Erythroblast (primary cell): ENCODE measurements at regions not wholly inside any gene's neighbourhood (a gene's known extent, or its start where the extent isn't known, plus 50 kb on each side); places are given as distances from the start of the nearest gene placed in this dataset.

ENCODE experiments used
- GATA1 ChIP-seq: IDR thresholded peaks from 2 replicates; pipeline ENCODE4 v1.6.1; 2011; ENCODE audit warnings: low read depth, mild to moderate bottlenecking, control low read depth, low read length, moderate library complexity
- POLR2A ChIP-seq: IDR thresholded peaks from 2 replicates; pipeline ENCODE4 v1.6.1; 2011; ENCODE audit warnings: mild to moderate bottlenecking, low read length

DNA sequence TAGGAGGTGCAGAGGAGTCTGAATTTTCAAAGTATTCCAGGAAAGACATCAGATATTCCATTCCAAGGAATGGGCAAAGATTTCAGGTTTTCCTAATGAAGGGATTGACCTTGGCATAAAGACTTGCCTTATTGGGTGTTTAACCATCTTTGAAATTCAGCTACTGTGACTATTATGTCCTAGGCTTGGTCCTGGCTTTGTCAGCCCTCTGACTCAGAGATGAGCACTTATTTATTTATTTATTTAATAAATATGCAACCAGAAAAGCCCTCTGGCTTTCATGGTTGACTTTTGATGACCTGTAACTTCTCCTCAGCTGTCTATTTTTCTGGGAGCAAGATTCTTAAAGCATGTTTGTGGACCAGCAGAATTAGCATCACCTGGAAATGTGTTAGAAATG is 455.1 kb downstream of the KIF2B start:
- no peak for TF ChIP-seq POLR2A
- TF ChIP-seq GATA1, result no peak
